HepG2 (cell line): ENCODE measurements at regions not wholly inside any gene's neighbourhood (a gene's known extent, or its start where the extent isn't known, plus 50 kb on each side); places are given as distances from the start of the nearest gene placed in this dataset.
A peak's percentile ranks its signal among the peaks of the same experiment; 100 is the strongest.

Experiments used
- ATAC-seq: fragments of 200-7000 bp; cut with Tn5 transposase; 3 replicates; pipeline ENCODE4 v1.9.1; 2020; ENCODE audit warnings: mild to moderate bottlenecking, moderate library complexity
- BruUV-seq: library from RNA; stranded (reverse); fragments of 400-500 nt; replicated peaks from 2 replicates; lab custom pipeline; 2021; lab: Mats Ljungman, UMichigan
- CTCF ChIA-PET: fragments of 300-600 bp; formaldehyde crosslinking; extraction: SDS; loops from one replicate; lab custom pipeline; 2021; ENCODE audit warnings: low total read pairs, inconsistent platforms, low intra/inter-chr PET ratio; lab: Yijun Ruan, JAX
- POLR2A ChIA-PET: fragments of 350-600 bp; sonication (Branson Sonifier 250); formaldehyde crosslinking; loops from one replicate; lab custom pipeline; 2020; ENCODE audit warnings: antibody characterized with exemption, inconsistent platforms; lab: Yijun Ruan, JAX
- DNase-seq: peaks from one replicate; pipeline ENCODE4 v3.0.0-alpha.2; 2015; ENCODE audit warnings: low spot score
- FAIRE-seq: peaks from 3 replicates; lab custom pipeline; 2011; peaks lifted over from hg19 to GRCh38; lab: Jason Lieb, UNC
- H2AFZ ChIP-seq: one replicate; pipeline ENCODE4 v1.6.1; 2011; ENCODE audit warnings: low read length, inconsistent platforms
- H3K27ac ChIP-seq: fragments of 300-600 bp; 3 replicates; pipeline ENCODE4 v1.8.0; 2011; ENCODE audit warnings: mixed run types, mild to moderate bottlenecking, mixed read lengths, low read length, inconsistent platforms; ENCODE audit not compliant: insufficient read depth; ENCODE audit errors: extremely low read length
- H3K27me3 ChIP-seq, 2 experiments: fragments of 200-600 bp in 1 of 2; 2 replicates in 1 of 2; 3 replicates in 1 of 2; pipeline versions ENCODE4 v1.6.0 to v1.8.0; 2011; ENCODE audit warnings: low read length in 2 of 2, mild to moderate bottlenecking in 2 of 2, moderate library complexity in 2 of 2, inconsistent platforms in 1 of 2; ENCODE audit not compliant: insufficient read depth in 2 of 2, control insufficient read depth in 1 of 2
- H3K36me3 ChIP-seq, 2 experiments: fragments of 200-600 bp in 1 of 2; replicated peaks in 1 of 2; 2 replicates in 1 of 2; 3 replicates in 1 of 2; pipeline versions ENCODE4 v1.5.1 to v1.8.0; 2011; ENCODE audit warnings: low read length in 2 of 2, inconsistent platforms in 1 of 2; ENCODE audit not compliant: insufficient read depth in 2 of 2, control insufficient read depth in 1 of 2
- H3K4me1 ChIP-seq: 2 replicates; pipeline ENCODE4 v1.5.1; 2012; ENCODE audit warnings: low read length, inconsistent platforms; ENCODE audit not compliant: insufficient read depth
- H3K4me2 ChIP-seq: 2 replicates; pipeline ENCODE4 v1.6.0; 2011; ENCODE audit warnings: low read depth, low read length, inconsistent platforms
- H3K4me3 ChIP-seq, 3 experiments: fragments of 200-600 bp in 1 of 3; sonication (generic), shearing (Covaris generic) in 1 of 3; replicated peaks in 1 of 3; 2 replicates each; pipeline ENCODE4 v1.5.1; 2011 to 2016; ENCODE audit warnings: low read length in 3 of 3, inconsistent platforms in 2 of 3, low read depth in 2 of 3, mild to moderate bottlenecking in 2 of 3, control low read depth in 1 of 3, mixed read lengths in 1 of 3; ENCODE audit not compliant: insufficient read depth in 1 of 3
- H3K79me2 ChIP-seq: one replicate; pipeline ENCODE4 v1.6.1; 2011; ENCODE audit warnings: low read length, inconsistent platforms; ENCODE audit not compliant: insufficient read depth
- H3K9ac ChIP-seq: 2 replicates; pipeline ENCODE4 v1.6.0; 2011; ENCODE audit warnings: mild to moderate bottlenecking, low read depth, low read length, inconsistent platforms; ENCODE audit not compliant: insufficient read depth
- H3K9me3 ChIP-seq: 2 replicates; pipeline ENCODE4 v1.5.1; 2012; ENCODE audit warnings: mild to moderate bottlenecking, low read length
- H4K20me1 ChIP-seq: 2 replicates; pipeline ENCODE4 v1.6.0; 2011; ENCODE audit warnings: inconsistent platforms, mild to moderate bottlenecking, low read length, moderate library complexity; ENCODE audit not compliant: insufficient read depth
- ARNT2 ChIP-seq: sonication (generic); formaldehyde crosslinking; IDR thresholded peaks from 2 replicates; pipeline ENCODE4 v1.8.0; 2022; ENCODE audit warnings: mild to moderate bottlenecking, low read depth, missing genetic modification reagents, moderate library complexity
- ATF7 ChIP-seq, 2 experiments: fragments of 450-650 bp in 1 of 2; sonication (generic) in 1 of 2; formaldehyde crosslinking in 1 of 2; IDR thresholded peaks; 2 replicates each; pipeline versions ENCODE4 v1.4.0 to v1.6.1; 2016 to 2020; ENCODE audit warnings: antibody characterized with exemption in 1 of 2, mild to moderate bottlenecking in 1 of 2, missing genetic modification reagents in 1 of 2
- GFI1 ChIP-seq: sonication (generic); formaldehyde crosslinking; IDR thresholded peaks from 2 replicates; pipeline ENCODE4 v1.5.0; 2020; ENCODE audit warnings: missing genetic modification reagents, mild to moderate bottlenecking, borderline replicate concordance
- GTF2F1 ChIP-seq: fragments of 150-350 bp; IDR thresholded peaks from 2 replicates; pipeline ENCODE4 v1.6.1; 2014; ENCODE audit warnings: low read length
- HDAC1 ChIP-seq: sonication (generic); formaldehyde crosslinking; IDR thresholded peaks from 2 replicates; pipeline ENCODE4 v1.5.1; 2020; ENCODE audit warnings: mild to moderate bottlenecking, missing genetic modification reagents
- STAG1 ChIP-seq: sonication (generic); formaldehyde crosslinking; IDR thresholded peaks from 2 replicates; pipeline ENCODE4 v1.4.0; 2020; ENCODE audit warnings: missing genetic modification reagents
- WGBS: methylation state at CpG from one replicate; pipeline ENCODE4 v1.1.6; 2017; ENCODE audit warnings: low lambda C conversion rate; 5-methylcytosine and 5-hydroxymethylcytosine counted together
- in situ Hi-C: cut with HindIII; loops from 2 replicates; pipeline ENCODE4 v1.10.0; 2017; ENCODE audit warnings: low pct_unique_long_range_greater_than_20kb; ENCODE audit not compliant: extremely low pct_ligation_motif_present
- intact Hi-C: fragments of 100-400 bp; cut with micrococcal nuclease; formaldehyde crosslinking; loops from one replicate; pipeline ENCODE4 v1.10.0; 2022; ENCODE audit not compliant: unreplicated experiment
- small RNA-seq, 3 experiments: library from RNA; depleted of rRNA; stranded (forward); fragments of <200 nt; gene quantifications; one replicate each; pipeline ENCODE3, GENCODE V24; 2012; ENCODE audit warnings: low read depth in 2 of 3, low replicate concordance in 1 of 3; ENCODE audit not compliant: insufficient read length in 3 of 3, insufficient read depth in 2 of 3
- TF ChIP-seq, protein P1 (sequence below): sonication (generic); formaldehyde crosslinking; IDR thresholded peaks from 2 replicates; pipeline ENCODE4 v1.4.0; 2020; ENCODE audit warnings: missing genetic modification reagents; ENCODE audit errors: not compliant biosample characterization
- TF ChIP-seq, protein P2 (sequence below): sonication (generic); formaldehyde crosslinking; IDR thresholded peaks from 2 replicates; pipeline ENCODE4 v1.5.0; 2020; ENCODE audit warnings: mild to moderate bottlenecking, missing genetic modification reagents, moderate library complexity

DNA sequence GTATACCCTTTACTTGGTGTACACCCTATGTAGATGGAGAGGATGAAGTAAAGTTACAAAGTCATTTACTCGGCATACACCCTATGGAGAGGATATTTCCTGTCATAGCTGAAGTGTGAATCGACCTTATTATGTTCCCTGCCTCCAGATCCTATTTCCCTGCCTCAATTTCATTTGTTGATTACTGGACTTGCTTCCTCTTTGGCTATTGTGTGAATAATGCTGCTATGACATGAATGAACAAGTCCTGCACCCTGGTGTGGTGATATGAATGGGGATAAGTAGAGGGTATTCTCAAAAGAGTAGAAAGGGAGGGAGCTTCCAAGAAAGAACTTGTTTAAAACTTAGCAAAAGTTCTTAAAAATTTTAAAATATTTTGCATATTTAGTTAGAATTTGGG is 123.5 kb upstream of the TBL1Y start (continued):
- TF ChIP-seq, protein P1, sequence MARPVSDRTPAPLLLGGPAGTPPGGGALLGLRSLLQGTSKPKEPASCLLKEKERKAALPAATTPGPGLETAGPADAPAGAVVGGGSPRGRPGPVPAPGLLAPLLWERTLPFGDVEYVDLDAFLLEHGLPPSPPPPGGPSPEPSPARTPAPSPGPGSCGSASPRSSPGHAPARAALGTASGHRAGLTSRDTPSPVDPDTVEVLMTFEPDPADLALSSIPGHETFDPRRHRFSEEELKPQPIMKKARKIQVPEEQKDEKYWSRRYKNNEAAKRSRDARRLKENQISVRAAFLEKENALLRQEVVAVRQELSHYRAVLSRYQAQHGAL (CRISPR knock-in tag) = no peak
- TF ChIP-seq HDAC1 (CRISPR knock-in tag) = no peak
- no peak for TF ChIP-seq ATF7 (IDR thresholded peaks at IDR 0.05)
- TF ChIP-seq ATF7 (CRISPR knock-in tag; IDR thresholded peaks at IDR 0.05) = no peak
- no peak for TF ChIP-seq ARNT2 (CRISPR knock-in tag)
- TF ChIP-seq GFI1 (CRISPR knock-in tag) = no peak

DNA sequence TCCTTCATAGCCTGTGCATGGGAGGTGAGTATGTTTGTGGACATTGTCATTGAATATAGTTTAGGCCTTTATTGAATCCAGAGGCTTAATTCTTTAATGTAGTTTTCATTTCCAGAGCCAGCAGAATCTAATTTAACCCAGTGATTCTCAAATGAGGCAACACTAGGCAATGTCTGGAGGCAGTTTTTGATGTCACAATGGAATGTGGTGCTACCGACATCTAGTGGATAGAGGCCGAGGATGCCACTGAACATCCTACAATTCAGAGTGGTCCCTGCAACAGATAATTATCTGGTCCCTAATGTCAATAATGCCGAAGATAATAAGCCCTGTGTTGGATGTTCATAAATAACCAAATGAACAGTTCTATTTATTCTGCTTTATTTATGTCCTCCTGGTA is 98.9 kb upstream of the TBL1Y start:
- Histone ChIP-seq H3K4me1 (no peaks in the 10 kb centered on the region), H2AFZ (no peak overlapping the region), H4K20me1 (no peaks in the 10 kb centered on the region), H3K9ac (no peak overlapping the region), H3K27ac (no peak overlapping the region), H3K9me3 (no peaks in the 10 kb centered on the region)
- peak; percentile 1 for DNase-seq
- POLR2A ChIA-PET = no interaction called here
- FAIRE-seq = peak; percentile 63
- intact Hi-C loops (no loop called here), in situ Hi-C loops (no loop called here)
- ATAC-seq = peak; percentile 57
- 0% methylated on average over 1 of the region's 3 CpGs for WGBS
- no TSS peak for BruUV-seq
- TF ChIP-seq GTF2F1 = no peak
- peak; percentile 66 for TF ChIP-seq STAG1
- TF ChIP-seq, protein P2, sequence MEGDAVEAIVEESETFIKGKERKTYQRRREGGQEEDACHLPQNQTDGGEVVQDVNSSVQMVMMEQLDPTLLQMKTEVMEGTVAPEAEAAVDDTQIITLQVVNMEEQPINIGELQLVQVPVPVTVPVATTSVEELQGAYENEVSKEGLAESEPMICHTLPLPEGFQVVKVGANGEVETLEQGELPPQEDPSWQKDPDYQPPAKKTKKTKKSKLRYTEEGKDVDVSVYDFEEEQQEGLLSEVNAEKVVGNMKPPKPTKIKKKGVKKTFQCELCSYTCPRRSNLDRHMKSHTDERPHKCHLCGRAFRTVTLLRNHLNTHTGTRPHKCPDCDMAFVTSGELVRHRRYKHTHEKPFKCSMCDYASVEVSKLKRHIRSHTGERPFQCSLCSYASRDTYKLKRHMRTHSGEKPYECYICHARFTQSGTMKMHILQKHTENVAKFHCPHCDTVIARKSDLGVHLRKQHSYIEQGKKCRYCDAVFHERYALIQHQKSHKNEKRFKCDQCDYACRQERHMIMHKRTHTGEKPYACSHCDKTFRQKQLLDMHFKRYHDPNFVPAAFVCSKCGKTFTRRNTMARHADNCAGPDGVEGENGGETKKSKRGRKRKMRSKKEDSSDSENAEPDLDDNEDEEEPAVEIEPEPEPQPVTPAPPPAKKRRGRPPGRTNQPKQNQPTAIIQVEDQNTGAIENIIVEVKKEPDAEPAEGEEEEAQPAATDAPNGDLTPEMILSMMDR = peak; percentile 47
- TF ChIP-seq, all 625 proteins: peak for 2
- H3K27me3 ChIP-seq = no peaks in the 10 kb centered on the region
- H3K4me2 ChIP-seq = no peak overlapping the region
- CTCF ChIA-PET = no interaction called here
- H3K79me2 ChIP-seq = no peaks in the 10 kb centered on the region
- H3K36me3 ChIP-seq = no peaks in the 10 kb centered on the region
- H3K4me3 ChIP-seq = no peak overlapping the region

Small RNA genes in the stretch of these regions (small RNA-seq; reads per million reads assigned to genes)
- gene AC013412.1 (0 reads per million in 3 experiments), gene SRIP3 (0 reads per million in 3 experiments)
